Endometrium (tissue), 2 donors: ENCODE measurements at regions not wholly inside any gene's neighbourhood (a gene's known extent, or its start where the extent isn't known, plus 50 kb on each side); places are given as distances from the start of the nearest gene placed in this dataset.
"Not testable (repeated sequence)": the region's sequence is repeated elsewhere in the genome, so short reads cannot be mapped to it uniquely, and the experiment has no call there.

Experiments
- FAIRE-seq: peaks from 2 replicates; lab custom pipeline; 2012; peaks lifted over from hg19 to GRCh38; lab: Jason Lieb, UNC
- donor health status: control.
- donor health status: control.

DNA sequence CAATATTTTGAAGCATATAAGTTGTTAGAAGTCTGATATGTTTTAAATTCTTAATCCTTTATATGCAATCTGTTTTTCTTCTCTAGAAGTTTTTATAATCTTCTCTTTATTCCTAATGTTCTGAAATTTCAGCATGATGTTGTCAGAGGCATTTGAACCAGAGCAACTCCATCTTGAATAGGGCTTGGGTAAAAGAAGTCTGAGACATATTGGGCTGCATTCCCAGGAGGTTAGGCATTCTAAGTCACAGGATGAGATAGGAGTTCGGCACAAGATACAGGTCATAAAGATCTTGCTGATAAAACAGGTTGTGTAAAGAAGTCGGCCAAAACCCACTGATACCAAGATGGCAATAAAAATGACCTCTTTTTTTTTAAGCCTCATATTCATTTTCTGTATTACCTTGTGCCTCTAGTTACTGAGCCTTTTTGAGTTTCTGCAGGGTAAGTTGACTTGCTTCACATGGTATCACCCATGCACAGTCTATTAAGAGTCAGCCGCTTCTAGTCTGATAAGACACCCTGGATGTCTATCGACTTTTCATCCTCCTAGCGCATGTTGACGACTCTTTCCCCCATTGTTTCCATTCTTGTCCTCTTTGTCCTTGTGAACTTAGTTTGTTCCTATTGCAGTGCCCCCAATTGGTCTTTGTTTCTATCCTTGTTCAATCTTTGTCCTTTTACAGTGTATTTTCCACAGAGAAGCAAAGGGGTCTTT lies 80.8 kb upstream of the RNU6-1 start:
- FAIRE-seq = no peak

- no peak for FAIRE-seq
These were observed 82.3 kb upstream of the RNU6-1 start for GRCh38 chr15:67922106-67922675.

DNA sequence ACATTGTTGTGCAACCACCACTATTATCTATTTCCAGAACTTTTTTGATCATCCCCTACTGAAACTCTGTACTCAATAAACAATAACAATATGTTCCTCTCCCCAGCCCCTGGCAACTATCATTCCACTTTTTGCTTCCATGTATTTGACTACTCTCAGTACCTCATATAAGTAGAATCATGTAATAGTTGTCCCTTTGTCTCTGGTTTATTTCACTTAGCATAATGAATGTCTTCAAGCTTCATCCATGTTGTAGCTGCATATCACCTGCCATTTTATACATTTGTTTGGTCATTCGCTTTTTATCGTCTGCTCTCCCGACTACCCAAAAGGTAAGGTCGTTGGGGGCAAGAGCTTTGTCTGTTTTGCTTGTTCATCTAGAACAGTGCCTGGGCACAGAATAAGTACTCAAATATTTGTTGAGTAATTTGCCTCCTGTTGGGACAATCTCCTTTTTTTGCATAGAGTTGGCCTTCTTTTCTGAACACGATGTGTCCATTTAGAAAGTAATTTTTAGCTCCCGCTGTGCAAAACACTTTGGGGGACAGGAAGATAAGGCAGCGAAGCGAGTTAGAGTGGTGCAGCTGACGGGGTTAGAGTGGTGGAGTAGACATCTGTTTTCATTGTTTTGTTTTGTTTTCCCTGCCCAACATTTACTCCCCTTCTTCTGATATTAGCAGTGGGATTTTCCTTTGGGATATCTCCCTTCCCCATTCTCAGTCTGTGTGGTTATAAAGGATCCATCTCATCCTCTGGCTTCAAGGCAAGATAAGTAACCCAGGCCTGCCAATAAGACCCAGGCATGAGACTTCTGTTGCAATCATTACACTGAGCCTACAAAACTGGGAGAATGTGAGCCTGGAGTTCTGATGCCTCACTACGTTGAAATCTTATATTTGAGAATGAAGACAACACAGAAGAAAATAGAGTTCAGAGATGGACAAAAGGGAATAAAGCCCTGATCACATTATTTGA lies 83.4 kb upstream of the RNU6-1 start:
- no peak for FAIRE-seq

DNA sequence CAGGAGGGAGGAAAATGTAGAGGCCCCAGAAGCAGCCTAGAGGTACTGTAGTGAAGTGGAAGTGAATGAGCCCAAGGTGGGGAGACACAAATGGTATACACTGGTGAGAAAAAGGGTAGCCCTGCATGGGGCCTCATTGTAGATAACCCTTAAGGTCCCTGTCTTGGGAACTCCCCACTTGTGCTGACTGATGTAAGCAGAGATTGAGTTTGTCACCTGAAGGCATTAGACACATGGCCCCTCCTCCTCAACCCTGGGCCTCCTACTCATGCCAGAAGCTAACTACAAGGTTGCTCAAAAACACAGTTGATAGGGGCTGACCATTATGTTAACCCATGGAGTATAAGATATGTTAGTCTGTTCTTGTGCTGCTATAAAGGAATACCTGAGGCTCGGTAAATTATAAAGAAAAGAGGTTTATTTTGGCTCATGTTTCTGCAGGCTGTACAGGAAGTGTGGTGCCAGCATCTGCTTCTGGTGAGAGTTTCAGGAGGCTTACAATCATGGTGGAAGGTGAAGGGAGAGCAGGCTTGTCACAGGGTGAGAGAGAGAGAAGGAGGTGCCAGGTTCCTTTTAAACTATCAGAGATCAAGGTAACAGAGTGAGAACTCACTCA lies 84.6 kb upstream of the RNU6-1 start:
- FAIRE-seq = no peak

DNA sequence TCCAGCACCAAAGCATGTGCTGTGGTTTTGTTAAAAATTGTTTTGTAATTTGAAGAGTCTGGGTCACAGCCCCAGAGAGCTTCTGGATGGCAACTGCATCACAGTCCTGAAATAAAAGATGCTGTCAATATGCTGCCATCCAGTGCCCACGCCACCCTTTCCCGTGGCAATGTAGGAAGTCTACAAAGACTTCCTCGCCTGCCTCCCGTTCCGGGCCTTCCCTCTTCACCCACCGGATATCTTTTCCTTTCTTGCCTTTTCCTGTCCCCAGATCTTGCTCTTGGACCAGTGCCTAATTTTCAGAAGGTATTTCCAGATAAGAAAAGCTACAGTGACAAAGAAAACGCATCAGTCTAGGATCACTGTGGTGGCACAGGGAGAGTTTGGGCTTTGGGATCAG lies 85.3 kb upstream of the RNU6-1 start:
- FAIRE-seq = no peak

GRCh38 chr15:67927501-67928168 lies 87.8 kb upstream of the RNU6-1 start:
- FAIRE-seq = no peak

- FAIRE-seq = no peak
These were observed 88.8 kb upstream of the RNU6-1 start for GRCh38 chr15:67928666-67929065.

- FAIRE-seq = no peak
These were observed 90.9 kb upstream of the RNU6-1 start for GRCh38 chr15:67930720-67931119.

DNA sequence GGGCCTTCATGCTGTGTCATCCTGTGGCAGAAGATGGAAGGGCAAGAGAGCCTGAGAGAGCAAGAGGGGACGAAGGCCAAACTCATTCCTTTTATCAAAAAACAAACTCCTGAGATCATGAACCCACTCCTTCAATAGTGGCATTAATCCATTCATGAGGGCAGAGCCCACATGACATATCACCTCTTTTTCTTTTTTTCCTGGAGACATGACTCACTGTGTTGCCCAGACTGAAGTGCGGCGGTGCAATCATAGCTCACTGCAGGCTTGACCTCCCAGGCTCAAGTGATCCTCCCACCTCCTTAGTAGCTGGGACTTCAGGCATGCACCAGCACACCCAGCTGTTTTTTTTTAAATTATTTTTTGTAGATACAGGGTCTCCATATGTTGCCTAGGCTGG lies 92.0 kb upstream of the RNU6-1 start:
- no peak for FAIRE-seq

DNA sequence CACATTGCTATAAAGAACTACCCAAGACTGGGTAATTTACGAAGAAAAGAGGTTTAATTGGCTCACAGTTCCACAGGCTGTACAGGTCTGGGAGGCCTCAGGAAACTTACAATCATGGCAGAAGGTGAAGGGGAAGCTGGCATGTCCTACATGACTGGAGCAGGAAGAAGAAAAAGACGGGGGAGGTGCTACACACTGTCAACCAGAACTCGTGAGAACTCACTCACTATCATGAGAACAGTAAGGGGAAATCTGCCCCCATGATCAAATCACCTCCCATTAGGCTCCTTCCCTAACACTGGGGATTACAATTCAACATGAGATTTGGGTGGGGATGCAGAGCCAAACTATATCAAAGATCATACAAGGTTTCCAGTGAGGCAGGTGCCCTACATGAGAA lies 94.3 kb upstream of the RNU6-1 start:
- FAIRE-seq = not testable (repeated sequence)

DNA sequence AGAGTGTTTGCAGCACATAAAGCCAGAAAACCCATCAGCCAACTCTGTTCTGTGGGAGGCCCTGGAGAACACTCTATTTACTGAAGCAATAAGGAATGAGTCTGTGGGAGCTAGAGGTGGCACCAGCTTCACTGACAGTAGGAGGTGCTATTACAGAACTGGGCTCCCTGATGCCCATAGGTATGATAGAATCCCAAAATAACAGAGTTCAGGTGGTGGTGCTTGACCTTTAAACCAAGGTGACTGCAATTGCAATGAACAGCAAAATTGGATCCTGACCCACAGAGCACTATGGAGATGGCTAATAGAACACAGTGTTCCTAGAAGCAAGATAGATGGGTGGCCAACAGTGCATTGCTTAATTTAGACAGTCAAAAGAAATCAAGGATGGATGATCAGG lies 95.4 kb upstream of the RNU6-1 start:
- FAIRE-seq = no peak

DNA sequence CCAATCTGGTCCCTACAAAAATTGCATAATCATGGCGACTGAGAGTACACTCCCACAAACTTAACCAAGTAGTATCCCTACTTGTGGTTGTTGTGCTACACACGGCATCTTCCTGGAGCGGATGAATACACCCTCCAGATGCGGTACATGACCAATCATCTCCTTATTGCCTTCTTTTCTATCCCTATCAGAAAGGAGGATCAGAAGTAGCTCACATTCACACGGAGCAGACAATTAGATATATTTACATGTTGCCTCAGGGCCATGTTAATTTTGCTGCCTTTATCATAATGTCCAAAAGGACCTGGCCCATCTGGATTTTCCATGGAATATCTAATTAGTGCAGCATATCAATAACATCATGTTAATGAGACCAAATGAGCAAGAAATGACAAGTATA lies 96.4 kb upstream of the RNU6-1 start:
- FAIRE-seq = no peak

DNA sequence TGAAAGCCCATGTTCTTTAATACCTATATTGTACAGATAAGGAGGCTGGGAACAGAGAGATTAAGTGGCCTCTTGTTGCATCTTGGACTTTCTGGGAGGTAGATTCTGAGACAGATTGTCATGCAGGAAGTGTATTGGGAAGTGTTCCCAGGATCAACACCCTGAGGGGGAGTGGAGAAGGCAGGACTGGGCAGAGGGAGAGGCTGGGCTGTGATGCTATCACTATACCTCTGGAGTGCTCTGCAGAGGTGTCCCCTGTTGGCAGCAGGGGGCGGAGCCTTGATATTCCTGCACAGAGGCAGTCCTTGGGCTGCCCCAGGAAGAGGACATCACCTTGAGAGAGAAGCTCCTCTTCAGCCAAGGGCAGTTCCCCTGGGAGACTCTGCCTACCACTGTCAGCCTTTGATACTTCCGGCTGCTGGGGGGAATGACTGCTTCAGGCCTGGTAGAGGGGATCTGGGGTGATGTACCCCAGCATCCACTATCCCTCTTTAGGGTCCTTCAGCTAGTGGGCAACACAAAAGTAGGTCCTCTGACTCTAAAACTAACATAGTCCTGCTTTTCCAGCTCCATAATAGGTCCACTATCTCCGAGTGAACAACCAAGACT lies 97.4 kb upstream of the RNU6-1 start:
- no peak for FAIRE-seq

GRCh38 chr15:67939179-67939578 lies 99.3 kb upstream of the RNU6-1 start:
- FAIRE-seq = not testable (repeated sequence)

GRCh38 chr15:67939588-67940323 lies 99.9 kb upstream of the RNU6-1 start:
- not testable (repeated sequence) for FAIRE-seq

DNA sequence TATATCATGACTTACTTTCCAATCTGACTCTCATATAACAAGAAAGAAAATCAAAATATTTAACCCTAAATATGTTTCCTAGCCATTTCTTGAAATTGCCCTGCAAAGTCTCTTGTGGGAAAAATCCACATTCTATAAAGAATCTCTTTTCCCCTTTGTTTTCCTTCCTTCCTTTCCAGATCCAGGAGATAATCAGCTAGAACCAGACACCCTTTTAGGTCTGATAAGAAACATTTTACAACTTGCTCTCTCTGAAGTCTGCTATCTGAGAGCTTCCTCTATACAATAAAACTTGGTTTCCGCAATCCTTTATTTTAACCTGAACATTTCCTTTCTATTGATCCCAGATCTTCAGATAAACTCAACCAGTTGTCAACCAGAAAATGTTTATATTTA lies 100.5 kb upstream of the RNU6-1 start:
- no peak for FAIRE-seq

DNA sequence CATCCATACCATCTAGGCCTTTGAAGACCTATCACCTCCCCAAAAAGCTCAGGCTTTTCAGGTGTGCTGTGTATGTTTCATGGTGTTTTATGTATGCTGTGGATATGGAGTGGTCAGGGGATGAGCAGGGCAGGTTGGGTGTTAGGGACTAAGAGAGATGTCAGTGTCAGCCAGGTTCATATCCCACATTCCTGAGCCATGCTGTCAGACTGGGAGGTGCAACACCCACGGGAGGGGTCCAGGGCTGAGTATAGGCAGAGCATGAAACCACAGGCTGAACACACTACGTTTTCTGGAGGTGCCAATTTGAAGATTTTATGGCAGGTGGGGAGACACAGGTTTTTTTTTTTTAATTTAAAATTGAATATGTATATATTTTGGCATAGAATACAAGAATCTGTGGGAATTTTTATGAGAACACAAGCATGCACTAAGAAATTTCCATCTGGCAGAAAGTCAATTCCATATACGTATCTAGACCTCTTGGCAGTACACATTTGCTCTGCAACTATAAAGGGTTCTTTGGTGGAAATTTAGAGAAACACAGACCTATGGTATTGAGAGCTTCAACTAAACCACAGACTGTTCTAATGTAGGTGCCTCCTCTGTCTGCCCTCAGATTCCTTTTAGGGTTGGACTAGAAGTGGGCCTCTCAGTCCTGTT lies 101.9 kb upstream of the RNU6-1 start:
- FAIRE-seq = no peak

DNA sequence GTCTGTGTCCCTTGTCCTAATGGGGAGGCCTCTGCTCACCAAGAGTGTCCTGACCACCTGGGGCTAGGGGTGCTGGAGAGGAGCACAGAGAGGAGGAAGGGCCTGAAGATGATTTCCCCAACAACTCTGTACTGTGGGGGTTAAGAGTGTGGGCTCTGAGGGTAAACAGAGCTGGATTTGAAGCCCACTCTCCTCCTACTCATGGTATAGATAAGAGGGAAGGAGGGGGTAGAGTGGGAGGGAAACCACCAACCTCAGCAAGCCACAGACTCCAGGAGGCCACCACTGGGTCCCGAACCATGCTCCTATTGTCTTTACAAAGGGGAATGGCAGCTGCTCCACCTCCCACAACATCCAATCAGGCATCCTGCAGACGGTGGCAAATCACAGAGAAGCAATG lies 103.6 kb upstream of the RNU6-1 start:
- no peak for FAIRE-seq

DNA sequence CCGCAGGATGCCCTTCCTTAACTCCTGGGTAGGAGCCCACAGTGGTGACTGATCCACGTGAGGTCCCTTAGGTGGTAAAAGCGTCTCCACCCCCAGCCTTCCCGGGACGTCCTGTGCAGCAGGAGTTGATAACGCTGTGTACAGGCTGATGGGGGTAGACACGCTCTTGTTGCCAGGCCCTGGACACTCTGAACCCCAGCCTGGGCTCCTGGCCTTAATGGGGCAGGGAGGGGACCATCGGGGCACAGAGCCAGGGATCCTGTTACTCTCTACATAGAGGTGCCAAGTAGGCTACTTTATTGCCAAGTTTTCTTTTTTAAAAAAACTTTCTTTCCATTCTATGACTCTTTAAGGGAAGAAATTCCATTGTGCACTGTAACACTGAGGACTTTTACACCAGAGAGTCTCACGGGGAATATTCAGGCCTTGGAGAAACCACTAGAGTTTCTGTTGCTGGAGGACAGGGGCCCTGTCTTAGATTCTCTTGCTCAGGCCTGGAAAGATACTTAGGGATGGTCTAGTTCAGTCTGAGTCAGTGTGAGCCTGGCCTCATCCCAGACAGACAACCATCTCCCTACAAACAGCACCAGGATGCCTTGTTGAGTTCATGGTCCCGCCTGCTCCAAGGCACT lies 104.3 kb upstream of the RNU6-1 start:
- FAIRE-seq = no peak

- no peak for FAIRE-seq
These were observed 105.3 kb upstream of the RNU6-1 start for GRCh38 chr15:67945131-67945530.
